ENCODE measurements at regions not wholly inside any gene's neighbourhood (a gene's known extent, or its start where the extent isn't known, plus 50 kb on each side); places are given as distances from the start of the nearest gene placed in this dataset.

DNA sequence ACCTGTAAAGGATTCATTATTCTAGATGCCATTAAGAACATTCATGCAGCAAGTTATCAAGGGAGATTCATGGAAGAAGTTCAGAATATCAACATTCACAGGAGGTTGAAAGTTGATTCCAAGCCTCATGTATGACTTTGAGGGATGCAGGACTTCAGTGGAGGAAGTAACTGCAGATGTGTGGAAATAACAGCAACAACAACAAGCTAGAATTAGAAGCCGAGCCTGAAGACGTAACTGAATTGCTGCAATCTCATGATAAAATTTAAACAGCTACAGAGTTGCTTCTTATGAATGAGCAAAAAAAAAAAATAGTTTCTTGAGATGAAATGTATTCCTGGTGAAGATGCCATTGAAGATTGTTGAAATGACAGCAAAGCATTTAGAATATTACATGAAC, 73.3 kb upstream of the NXT1 start:
- ATAC-seq (ENCODE audit: low FRiP score in 2 of 2) (no peak), DNase-seq (no peak)
- H3K4me1 ChIP-seq = no peaks in the 10 kb centered on the region
- H3K9me3 ChIP-seq = no peaks in the 10 kb centered on the region
- TF ChIP-seq EP300 (IDR thresholded peaks at IDR 0.05) = no peak
- TF ChIP-seq, protein P1, sequence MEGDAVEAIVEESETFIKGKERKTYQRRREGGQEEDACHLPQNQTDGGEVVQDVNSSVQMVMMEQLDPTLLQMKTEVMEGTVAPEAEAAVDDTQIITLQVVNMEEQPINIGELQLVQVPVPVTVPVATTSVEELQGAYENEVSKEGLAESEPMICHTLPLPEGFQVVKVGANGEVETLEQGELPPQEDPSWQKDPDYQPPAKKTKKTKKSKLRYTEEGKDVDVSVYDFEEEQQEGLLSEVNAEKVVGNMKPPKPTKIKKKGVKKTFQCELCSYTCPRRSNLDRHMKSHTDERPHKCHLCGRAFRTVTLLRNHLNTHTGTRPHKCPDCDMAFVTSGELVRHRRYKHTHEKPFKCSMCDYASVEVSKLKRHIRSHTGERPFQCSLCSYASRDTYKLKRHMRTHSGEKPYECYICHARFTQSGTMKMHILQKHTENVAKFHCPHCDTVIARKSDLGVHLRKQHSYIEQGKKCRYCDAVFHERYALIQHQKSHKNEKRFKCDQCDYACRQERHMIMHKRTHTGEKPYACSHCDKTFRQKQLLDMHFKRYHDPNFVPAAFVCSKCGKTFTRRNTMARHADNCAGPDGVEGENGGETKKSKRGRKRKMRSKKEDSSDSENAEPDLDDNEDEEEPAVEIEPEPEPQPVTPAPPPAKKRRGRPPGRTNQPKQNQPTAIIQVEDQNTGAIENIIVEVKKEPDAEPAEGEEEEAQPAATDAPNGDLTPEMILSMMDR (IDR thresholded peaks at IDR 0.05) = no peak
- TF ChIP-seq POLR2AphosphoS5 (IDR thresholded peaks at IDR 0.05) = no peak
- H3K36me3 ChIP-seq = no peaks in the 10 kb centered on the region
- H3K27me3 ChIP-seq = no peaks in the 10 kb centered on the region
- H3K4me3 ChIP-seq = no peak overlapping the region
- H3K27ac ChIP-seq = no peak overlapping the region
- WGBS, 2 donors = 69 to 70% methylated on average over 2 of the region's 2 CpGs

DNA sequence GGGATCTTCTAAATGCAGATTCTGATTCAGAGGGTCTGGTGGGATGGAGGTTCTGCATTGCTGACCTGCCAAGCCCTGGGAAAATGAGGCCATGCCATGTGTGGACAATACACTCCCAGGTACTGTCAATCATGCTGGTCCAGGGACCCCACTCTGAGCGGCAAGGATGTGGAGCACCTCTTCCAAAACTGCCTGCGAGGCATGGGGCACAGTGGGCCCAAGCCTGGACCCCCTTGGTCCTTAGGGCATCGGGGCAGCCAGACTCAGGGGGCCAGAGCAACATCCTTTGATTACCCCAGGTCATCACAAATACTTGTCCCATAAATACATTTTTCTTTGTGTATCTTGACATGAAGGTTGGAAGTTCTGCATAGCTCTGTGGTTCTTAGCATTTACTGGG, 76.8 kb upstream of the NXT1 start:
- H3K36me3 ChIP-seq = no peaks in the 10 kb centered on the region
- 90 to 91% methylated on average over 2 to 3 of the region's 3 CpGs for WGBS, 2 donors
- ATAC-seq (ENCODE audit: low FRiP score in 2 of 2) (no peak), DNase-seq (no peak)
- H3K4me1 ChIP-seq = peaks cover 7 to 15% (median 10%) of the 10 kb centered on the region in 4 donors
- no peaks in the 10 kb centered on the region for H3K27me3 ChIP-seq
- no peak for TF ChIP-seq POLR2A (IDR thresholded peaks at IDR 0.05)
- no peak for TF ChIP-seq EP300 (IDR thresholded peaks at IDR 0.05)
- TF ChIP-seq POLR2AphosphoS5 (IDR thresholded peaks at IDR 0.05) = no peak
- TF ChIP-seq, protein P1 (IDR thresholded peaks at IDR 0.05) = no peak
- H3K9me3 ChIP-seq = peaks cover 0 to 3% (median 0%) of the 10 kb centered on the region in 4 donors
- H3K27ac ChIP-seq = no peak overlapping the region
- H3K4me3 ChIP-seq = no peak overlapping the region

DNA sequence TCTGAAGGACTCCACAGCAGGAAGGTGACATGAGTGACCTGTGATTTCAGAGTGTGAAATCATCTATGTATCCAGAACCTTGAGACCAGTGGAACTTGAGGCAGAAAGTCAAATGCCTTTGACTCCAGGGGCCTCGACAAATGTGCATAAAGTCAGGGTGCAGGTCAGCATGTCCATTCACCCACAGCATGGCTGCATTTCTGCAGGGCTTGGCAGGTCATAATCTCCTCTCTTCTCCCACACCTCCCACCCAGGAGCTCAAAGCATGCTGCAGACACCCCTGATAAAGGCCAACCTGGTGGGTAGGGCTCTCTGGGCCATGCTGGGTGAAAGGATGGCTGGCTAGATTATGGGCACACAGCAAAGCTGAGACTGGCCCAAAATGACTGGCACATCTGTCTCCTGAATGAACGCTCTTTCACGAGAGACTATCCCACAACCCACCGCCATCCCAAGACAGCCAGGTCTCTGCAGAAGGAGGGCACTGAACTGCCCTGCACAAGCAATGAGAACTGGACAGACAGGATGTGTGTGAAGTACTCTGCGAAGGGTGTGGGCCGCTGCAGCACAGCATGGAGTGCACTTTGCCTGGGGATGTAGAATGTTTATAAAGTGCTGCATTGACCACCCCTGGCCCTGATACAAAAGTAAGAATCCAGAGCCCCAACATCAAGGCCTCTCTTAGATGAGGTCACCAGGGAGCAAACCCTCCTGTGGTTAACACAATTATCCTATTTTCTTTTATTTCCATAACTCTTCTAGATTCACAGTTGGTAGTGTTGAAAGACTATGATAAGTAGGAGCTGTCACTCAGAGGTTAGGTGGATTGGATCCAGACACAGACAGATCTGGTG, 78.2 kb upstream of the NXT1 start:
- ATAC-seq (ENCODE audit: low FRiP score in 2 of 2) = no peak
- Histone ChIP-seq H3K27ac (no peak overlapping the region), H3K27me3 (no peaks in the 10 kb centered on the region), H3K36me3 (no peaks in the 10 kb centered on the region), H3K4me1 (peaks cover 7 to 15% (median 10%) of the 10 kb centered on the region in 4 donors), H3K4me3 (no peak overlapping the region), H3K9me3 (peaks cover 0 to 3% (median 1%) of the 10 kb centered on the region in 4 donors)
- TF ChIP-seq, protein P1 (IDR thresholded peaks at IDR 0.05) = no peak
- TF ChIP-seq POLR2AphosphoS5 (IDR thresholded peaks at IDR 0.05) (no peak), EP300 (IDR thresholded peaks at IDR 0.05) (no peak), POLR2A (IDR thresholded peaks at IDR 0.05) (no peak)
- 83 to 84% methylated on average over 5 to 6 of the region's 6 CpGs for WGBS, 2 donors
- no peak for DNase-seq

DNA sequence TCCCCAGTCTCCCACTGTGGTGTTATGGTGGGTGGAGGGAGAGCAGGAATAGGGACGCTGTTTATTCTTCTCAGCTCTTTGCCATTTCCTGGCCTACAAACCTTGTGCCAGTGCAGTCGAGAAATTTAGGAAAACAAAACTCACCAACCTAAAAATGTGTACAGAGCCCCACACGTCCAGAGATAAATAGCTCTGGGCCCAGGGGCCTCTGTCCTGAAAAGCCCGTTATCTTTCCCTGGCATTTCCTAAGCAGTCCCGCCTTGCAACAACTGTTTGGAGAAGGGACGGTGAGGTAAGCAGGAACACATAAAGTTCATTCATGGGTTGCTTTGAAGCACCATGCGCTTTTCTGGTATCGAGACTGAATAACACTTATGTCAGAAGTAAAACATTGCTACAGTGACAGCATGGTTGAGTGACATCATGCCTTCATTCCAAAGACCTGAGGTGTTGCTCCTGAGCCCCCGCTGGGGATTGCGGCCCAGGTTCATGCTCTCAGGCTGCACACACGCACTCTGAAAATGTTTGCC, 80.1 kb upstream of the NXT1 start:
- no peak for DNase-seq
- H3K4me1 ChIP-seq = peaks cover 7 to 15% (median 10%) of the 10 kb centered on the region in 4 donors
- H3K4me3 ChIP-seq = no peak overlapping the region
- peaks cover 0 to 3% (median 1%) of the 10 kb centered on the region in 4 donors for H3K9me3 ChIP-seq
- no peaks in the 10 kb centered on the region for H3K27me3 ChIP-seq
- 42 to 56% methylated on average over 11 of the region's 11 CpGs for WGBS, 2 donors
- H3K27ac ChIP-seq = peak overlapping the region; percentile 66 to 82 (median 72)
- TF ChIP-seq EP300 (IDR thresholded peaks at IDR 0.05) = peak in 2 of 4 donors; percentile 21 to 25
- TF ChIP-seq POLR2A (IDR thresholded peaks at IDR 0.05) = no peak
- peak; percentile 56 to 89 for ATAC-seq (ENCODE audit: low FRiP score in 2 of 2)
- no peaks in the 10 kb centered on the region for H3K36me3 ChIP-seq

DNA sequence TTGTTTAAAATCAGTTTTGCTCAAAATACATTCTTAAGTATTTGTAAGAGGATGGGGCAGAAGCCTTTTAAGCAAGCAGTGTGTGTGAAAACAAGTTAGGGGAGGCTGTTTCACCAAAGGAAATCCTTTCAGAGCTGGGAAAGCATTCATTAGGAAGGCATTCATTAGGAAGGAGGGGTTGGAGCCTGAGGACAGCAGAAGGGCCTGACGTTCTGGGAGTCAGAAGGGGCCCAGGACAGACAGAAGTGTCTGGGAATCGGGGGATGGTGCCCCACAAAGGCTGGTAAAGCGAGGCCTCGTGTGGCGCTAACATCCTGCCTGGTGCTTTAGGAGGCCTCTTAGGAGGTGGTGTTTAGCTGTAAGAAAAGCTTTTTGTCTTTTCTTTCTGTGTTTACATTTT, 80.6 kb upstream of the NXT1 start:
- no peak for ATAC-seq (ENCODE audit: low FRiP score in 2 of 2)
- H3K36me3 ChIP-seq = no peaks in the 10 kb centered on the region
- peaks cover 7 to 15% (median 10%) of the 10 kb centered on the region in 4 donors for H3K4me1 ChIP-seq
- no peak overlapping the region for H3K4me3 ChIP-seq
- peak overlapping the region; percentile 66 to 82 (median 72) for H3K27ac ChIP-seq
- TF ChIP-seq EP300 (IDR thresholded peaks at IDR 0.05) (no peak), POLR2AphosphoS5 (IDR thresholded peaks at IDR 0.05) (no peak)
- H3K9me3 ChIP-seq = peaks cover 0 to 3% (median 1%) of the 10 kb centered on the region in 4 donors
- 52 to 60% methylated on average over 5 of the region's 5 CpGs for WGBS, 2 donors
- no peaks in the 10 kb centered on the region for H3K27me3 ChIP-seq
- DNase-seq = no peak
